DND-41 (cell line): ENCODE measurements at regions not wholly inside any gene's neighbourhood (a gene's known extent, or its start where the extent isn't known, plus 50 kb on each side); places are given as distances from the start of the nearest gene placed in this dataset.

Source experiments
- ATAC-seq: fragments of 200-7000 bp; cut with Tn5 transposase; 3 replicates; pipeline ENCODE4 v1.9.1; 2021; ENCODE audit warnings: low read depth; ENCODE audit not compliant: insufficient read depth
- DNase-seq: peaks from one replicate; pipeline ENCODE4 v3.0.0-alpha.2; 2020
- H2AFZ ChIP-seq: 2 replicates; pipeline ENCODE4 v1.6.0; 2012; ENCODE audit warnings: low read depth, low read length
- H3K27ac ChIP-seq: 2 replicates; pipeline ENCODE4 v1.5.1; 2012; ENCODE audit warnings: low read length, inconsistent platforms
- H3K27me3 ChIP-seq: fragments of 200-600 bp; sonication (generic); 2 replicates; pipeline ENCODE4 v1.6.0; 2012; ENCODE audit warnings: low read length, mild to moderate bottlenecking, inconsistent platforms; ENCODE audit not compliant: insufficient read depth, poor library complexity
- H3K36me3 ChIP-seq: 2 replicates; pipeline ENCODE4 v1.5.1; 2012; ENCODE audit warnings: low read length, inconsistent platforms; ENCODE audit not compliant: insufficient read depth
- H3K4me1 ChIP-seq: 2 replicates; pipeline ENCODE4 v1.5.1; 2012; ENCODE audit warnings: mild to moderate bottlenecking, low read length; ENCODE audit not compliant: insufficient read depth
- H3K4me2 ChIP-seq: 2 replicates; pipeline ENCODE4 v1.6.0; 2012; ENCODE audit warnings: mild to moderate bottlenecking, moderate library complexity, low read length, inconsistent platforms; ENCODE audit not compliant: insufficient read depth
- H3K4me3 ChIP-seq, 2 experiments: fragments of 200-600 bp in 1 of 2; shearing (Covaris generic) in 1 of 2; 2 replicates each; pipeline ENCODE4 v1.5.1; 2012 to 2016; ENCODE audit warnings: inconsistent platforms in 2 of 2, low read length in 2 of 2, mild to moderate bottlenecking in 2 of 2, low read depth in 1 of 2, moderate library complexity in 1 of 2
- H3K79me2 ChIP-seq: 2 replicates; pipeline ENCODE4 v1.6.0; 2012; ENCODE audit warnings: low read length, inconsistent platforms; ENCODE audit not compliant: insufficient read depth
- H3K9ac ChIP-seq: 2 replicates; pipeline ENCODE4 v1.6.0; 2012; ENCODE audit warnings: low read depth, mild to moderate bottlenecking, inconsistent platforms, low read length, moderate library complexity
- H3K9me3 ChIP-seq: 2 replicates; pipeline ENCODE4 v1.5.1; 2012; ENCODE audit warnings: low read length, moderate library complexity, mild to moderate bottlenecking, inconsistent platforms; ENCODE audit not compliant: insufficient read depth, severe bottlenecking
- H4K20me1 ChIP-seq: 2 replicates; pipeline ENCODE4 v1.6.0; 2012; ENCODE audit warnings: low read length; ENCODE audit not compliant: insufficient read depth
- CTCF ChIP-seq: IDR thresholded peaks from 2 replicates; pipeline ENCODE4 v1.5.1; 2012; ENCODE audit warnings: borderline replicate concordance, low read length, moderate library complexity, mild to moderate bottlenecking; ENCODE audit not compliant: poor library complexity, severe bottlenecking; ENCODE audit errors: extremely low read depth
- EZH2 ChIP-seq: IDR thresholded peaks from 3 replicates; pipeline ENCODE4 v1.6.1; 2012; ENCODE audit warnings: borderline replicate concordance, low read depth, mild to moderate bottlenecking, moderate library complexity, low read length, inconsistent platforms; ENCODE audit not compliant: severe bottlenecking

- no peak for DNase-seq
- H3K27me3 ChIP-seq: no peaks in the 10 kb centered on the region
- no peak for ATAC-seq
- H3K36me3 ChIP-seq: no peaks in the 10 kb centered on the region
- H3K4me1 ChIP-seq: no peaks in the 10 kb centered on the region
- no peak overlapping the region for H2AFZ ChIP-seq
- no peaks in the 10 kb centered on the region for H3K9me3 ChIP-seq
- H3K9ac ChIP-seq: no peak overlapping the region
- no peak overlapping the region for H3K4me2 ChIP-seq
- H3K27ac ChIP-seq: no peak overlapping the region
- H3K79me2 ChIP-seq: no peaks in the 10 kb centered on the region
- H4K20me1 ChIP-seq: no peaks in the 10 kb centered on the region
- no peak overlapping the region for H3K4me3 ChIP-seq
- TF ChIP-seq CTCF: no peak
- no peak for TF ChIP-seq EZH2
Observed at GRCh38 chr13:86562866-86563265, 763.6 kb upstream of the SLITRK6 start.

- Histone ChIP-seq H3K4me3 (no peak overlapping the region), H3K4me1 (no peaks in the 10 kb centered on the region), H3K79me2 (no peaks in the 10 kb centered on the region), H3K27ac (no peak overlapping the region), H3K36me3 (no peaks in the 10 kb centered on the region), H3K27me3 (no peaks in the 10 kb centered on the region), H3K9me3 (no peaks in the 10 kb centered on the region), H3K4me2 (no peak overlapping the region), H3K9ac (no peak overlapping the region), H4K20me1 (no peaks in the 10 kb centered on the region), H2AFZ (no peak overlapping the region)
- ATAC-seq (no peak), DNase-seq (no peak)
- TF ChIP-seq EZH2: no peak
Observed at GRCh38 chr13:86563308-86563707, 764.1 kb upstream of the SLITRK6 start.

- Histone ChIP-seq H3K4me2 (no peak overlapping the region), H4K20me1 (no peaks in the 10 kb centered on the region), H3K4me1 (no peaks in the 10 kb centered on the region), H3K79me2 (no peaks in the 10 kb centered on the region), H3K27me3 (no peaks in the 10 kb centered on the region), H3K36me3 (no peaks in the 10 kb centered on the region), H3K9ac (no peak overlapping the region), H3K27ac (no peak overlapping the region), H2AFZ (no peak overlapping the region), H3K9me3 (no peaks in the 10 kb centered on the region), H3K4me3 (no peak overlapping the region)
- no peak for DNase-seq
- no peak for TF ChIP-seq EZH2
- peak; percentile 29 for TF ChIP-seq CTCF
- no peak for ATAC-seq
Observed at GRCh38 chr13:86567119-86567518, 767.9 kb upstream of the SLITRK6 start.

- no peaks in the 10 kb centered on the region for H3K9me3 ChIP-seq
- no peak overlapping the region for H3K27ac ChIP-seq
- no peak overlapping the region for H2AFZ ChIP-seq
- ATAC-seq (no peak), DNase-seq (no peak)
- no peaks in the 10 kb centered on the region for H3K79me2 ChIP-seq
- H3K4me3 ChIP-seq: no peak overlapping the region
- H4K20me1 ChIP-seq: no peaks in the 10 kb centered on the region
- no peak for TF ChIP-seq EZH2
- H3K36me3 ChIP-seq: no peaks in the 10 kb centered on the region
- no peak overlapping the region for H3K9ac ChIP-seq
- no peaks in the 10 kb centered on the region for H3K4me1 ChIP-seq
- no peaks in the 10 kb centered on the region for H3K27me3 ChIP-seq
- no peak overlapping the region for H3K4me2 ChIP-seq
Observed at GRCh38 chr13:86569119-86569518, 769.9 kb upstream of the SLITRK6 start.
